OCI-LY1 (cell line): ENCODE measurements at regions not wholly inside any gene's neighbourhood (a gene's known extent, or its start where the extent isn't known, plus 50 kb on each side); places are given as distances from the start of the nearest gene placed in this dataset.

ENCODE experiments used
- H2AFZ ChIP-seq: fragments of 200-600 bp; sonication (generic), shearing (Covaris generic); 2 replicates; pipeline ENCODE4 v1.6.0; 2014; ENCODE audit warnings: antibody characterized with exemption, mild to moderate bottlenecking, low read length
- H3F3A ChIP-seq: fragments of 200-600 bp; sonication (generic), shearing (Covaris generic); 2 replicates; pipeline ENCODE4 v1.6.0; 2014; ENCODE audit warnings: mild to moderate bottlenecking, antibody characterized with exemption, low read length, moderate library complexity; ENCODE audit not compliant: insufficient read depth
- H3K27ac ChIP-seq: fragments of 200-600 bp; sonication (generic); 2 replicates; pipeline ENCODE4 v1.5.1; 2014; ENCODE audit warnings: low read length, mixed run types, mild to moderate bottlenecking, low read depth; ENCODE audit not compliant: poor library complexity, severe bottlenecking
- H3K27me3 ChIP-seq: fragments of 200-600 bp; sonication (generic); 2 replicates; pipeline ENCODE4 v1.6.0; 2014; ENCODE audit warnings: antibody characterized with exemption, mild to moderate bottlenecking, low read length, moderate library complexity; ENCODE audit not compliant: insufficient read depth
- H3K36me3 ChIP-seq: fragments of 200-600 bp; sonication (generic); 2 replicates; pipeline ENCODE4 v1.6.1; 2014; ENCODE audit warnings: mild to moderate bottlenecking, antibody characterized with exemption, low read length, moderate library complexity, mixed read lengths; ENCODE audit not compliant: insufficient read depth
- H3K4me1 ChIP-seq: fragments of 200-600 bp; sonication (generic); 2 replicates; pipeline ENCODE4 v1.5.1; 2014; ENCODE audit warnings: mild to moderate bottlenecking, low read length, moderate library complexity; ENCODE audit not compliant: insufficient read depth, severe bottlenecking
- H3K4me2 ChIP-seq: fragments of 200-600 bp; sonication (generic), shearing (Covaris generic); 2 replicates; pipeline ENCODE4 v1.6.1; 2014; ENCODE audit warnings: low read length
- H3K4me3 ChIP-seq: fragments of 200-600 bp; sonication (generic); 2 replicates; pipeline ENCODE4 v1.5.1; 2014; ENCODE audit warnings: low read length, low read depth, mild to moderate bottlenecking, mixed read lengths; ENCODE audit not compliant: poor library complexity, severe bottlenecking
- H3K79me2 ChIP-seq: fragments of 200-600 bp; shearing (Covaris generic); 2 replicates; pipeline ENCODE4 v1.6.1; 2016; ENCODE audit warnings: mixed run types, low read length, mixed read lengths; ENCODE audit not compliant: insufficient read depth
- H3K9ac ChIP-seq: fragments of 200-600 bp; sonication (generic), shearing (Covaris generic); 2 replicates; pipeline ENCODE4 v1.6.1; 2014; ENCODE audit warnings: mild to moderate bottlenecking, low read length, mixed read lengths
- H3K9me2 ChIP-seq: fragments of 200-600 bp; sonication (generic), shearing (Covaris generic); 2 replicates; pipeline ENCODE4 v1.6.1; 2014; ENCODE audit warnings: low read depth, mild to moderate bottlenecking, low read length, mixed read lengths
- H3K9me3 ChIP-seq: fragments of 200-600 bp; shearing (Covaris generic); 2 replicates; pipeline ENCODE4 v1.6.1; 2014; ENCODE audit warnings: low read length, mixed read lengths
- H4K20me1 ChIP-seq: fragments of 200-600 bp; sonication (generic), shearing (Covaris generic); 2 replicates; pipeline ENCODE4 v1.6.0; 2016; ENCODE audit warnings: mild to moderate bottlenecking, low read length; ENCODE audit not compliant: insufficient read depth
- EZH2 ChIP-seq: fragments of 200-600 bp; sonication (generic), shearing (Covaris generic); IDR thresholded peaks from 2 replicates; pipeline ENCODE4 v1.8.0; 2017; ENCODE audit warnings: borderline replicate concordance, mixed run types, mild to moderate bottlenecking, antibody characterized with exemption, low read length, moderate library complexity, mixed read lengths
- TF ChIP-seq, protein P1 (sequence below): fragments of 200-600 bp; sonication (generic), shearing (Covaris generic); IDR thresholded peaks from 2 replicates; pipeline ENCODE4 v1.5.1; 2017; ENCODE audit warnings: mild to moderate bottlenecking, antibody characterized with exemption, low read length, moderate library complexity, mixed read lengths

DNA sequence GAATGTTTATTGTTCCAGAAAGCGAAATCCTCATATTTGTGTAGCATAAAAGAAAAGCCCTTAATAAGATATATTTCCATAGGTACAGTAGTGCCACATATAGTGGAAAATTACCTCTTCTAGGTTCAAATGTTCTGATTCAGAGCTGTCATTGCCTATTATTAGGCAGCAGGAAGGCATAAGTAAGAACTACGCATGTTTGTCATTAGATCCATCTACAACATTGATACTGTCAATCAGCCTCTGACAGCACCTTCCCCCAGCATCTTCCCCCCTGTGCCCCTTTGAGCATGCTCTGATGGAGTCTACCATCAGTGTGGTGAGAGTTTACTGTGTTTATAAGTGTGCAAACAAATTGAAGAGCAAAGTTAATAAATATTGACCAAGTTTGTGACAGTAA is 816.1 kb downstream of the TLE4 start:
- Histone ChIP-seq H3K4me3 (no peak overlapping the region), H3K4me1 (no peaks in the 10 kb centered on the region), H3F3A (no peaks in the 10 kb centered on the region), H3K4me2 (no peak overlapping the region), H3K9me3 (no peaks in the 10 kb centered on the region), H3K36me3 (no peaks in the 10 kb centered on the region), H4K20me1 (no peaks in the 10 kb centered on the region), H3K79me2 (no peaks in the 10 kb centered on the region), H3K9ac (no peak overlapping the region), H3K27ac (no peak overlapping the region), H2AFZ (no peak overlapping the region), H3K9me2 (no peaks in the 10 kb centered on the region), H3K27me3 (no peaks in the 10 kb centered on the region)
- TF ChIP-seq, protein P1, sequence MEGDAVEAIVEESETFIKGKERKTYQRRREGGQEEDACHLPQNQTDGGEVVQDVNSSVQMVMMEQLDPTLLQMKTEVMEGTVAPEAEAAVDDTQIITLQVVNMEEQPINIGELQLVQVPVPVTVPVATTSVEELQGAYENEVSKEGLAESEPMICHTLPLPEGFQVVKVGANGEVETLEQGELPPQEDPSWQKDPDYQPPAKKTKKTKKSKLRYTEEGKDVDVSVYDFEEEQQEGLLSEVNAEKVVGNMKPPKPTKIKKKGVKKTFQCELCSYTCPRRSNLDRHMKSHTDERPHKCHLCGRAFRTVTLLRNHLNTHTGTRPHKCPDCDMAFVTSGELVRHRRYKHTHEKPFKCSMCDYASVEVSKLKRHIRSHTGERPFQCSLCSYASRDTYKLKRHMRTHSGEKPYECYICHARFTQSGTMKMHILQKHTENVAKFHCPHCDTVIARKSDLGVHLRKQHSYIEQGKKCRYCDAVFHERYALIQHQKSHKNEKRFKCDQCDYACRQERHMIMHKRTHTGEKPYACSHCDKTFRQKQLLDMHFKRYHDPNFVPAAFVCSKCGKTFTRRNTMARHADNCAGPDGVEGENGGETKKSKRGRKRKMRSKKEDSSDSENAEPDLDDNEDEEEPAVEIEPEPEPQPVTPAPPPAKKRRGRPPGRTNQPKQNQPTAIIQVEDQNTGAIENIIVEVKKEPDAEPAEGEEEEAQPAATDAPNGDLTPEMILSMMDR = no peak
- TF ChIP-seq EZH2 = no peak

DNA sequence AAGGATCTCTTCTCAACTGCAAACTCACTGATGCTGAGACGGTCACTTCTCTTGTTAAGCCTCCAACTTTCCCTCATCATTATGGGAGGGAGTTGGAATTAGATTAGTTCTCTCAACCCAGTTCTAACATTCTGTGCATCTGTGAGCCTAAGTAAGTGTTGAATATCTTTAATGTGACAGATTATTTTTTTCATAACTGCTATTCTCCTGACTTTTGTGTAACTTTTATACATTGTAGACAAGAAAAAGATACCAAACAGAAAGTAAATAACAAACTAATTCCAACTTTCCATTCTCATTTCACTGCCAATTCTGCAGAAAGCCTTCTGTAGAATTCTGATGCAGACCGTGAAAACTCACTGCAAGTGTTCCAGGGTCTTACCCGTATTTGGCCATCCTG is 813.5 kb downstream of the TLE4 start:
- no peaks in the 10 kb centered on the region for H3K9me2 ChIP-seq
- no peak overlapping the region for H3K27ac ChIP-seq
- H3K4me3 ChIP-seq = no peak overlapping the region
- H3K4me2 ChIP-seq = no peak overlapping the region
- no peaks in the 10 kb centered on the region for H3K79me2 ChIP-seq
- no peak overlapping the region for H3K9ac ChIP-seq
- H3F3A ChIP-seq = no peaks in the 10 kb centered on the region
- H3K9me3 ChIP-seq = no peaks in the 10 kb centered on the region
- no peak overlapping the region for H2AFZ ChIP-seq
- H3K36me3 ChIP-seq = no peaks in the 10 kb centered on the region
- no peaks in the 10 kb centered on the region for H3K4me1 ChIP-seq
- TF ChIP-seq EZH2 = no peak
- TF ChIP-seq, protein P1 = no peak
- H4K20me1 ChIP-seq = no peaks in the 10 kb centered on the region
- no peaks in the 10 kb centered on the region for H3K27me3 ChIP-seq

DNA sequence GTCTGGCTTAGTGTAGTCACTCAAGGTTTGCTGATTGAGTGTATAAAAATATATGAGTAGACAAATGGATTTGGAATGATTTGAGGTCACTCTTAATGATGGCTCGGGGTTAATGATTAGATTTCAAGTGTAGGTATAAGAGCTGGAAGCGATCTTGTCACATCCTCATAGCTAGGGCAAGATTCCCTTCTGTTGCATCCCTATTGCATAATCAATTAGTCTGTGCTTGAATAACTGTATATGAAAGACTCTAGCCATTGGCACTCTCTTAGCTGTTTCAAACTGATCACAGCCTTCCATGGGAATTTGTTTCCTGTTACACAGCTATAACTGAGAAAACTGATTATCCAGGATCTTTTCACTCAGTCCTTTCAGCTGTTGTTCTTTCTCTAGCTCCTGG is 811.6 kb downstream of the TLE4 start:
- Histone ChIP-seq H3K4me1 (no peaks in the 10 kb centered on the region), H3K9me2 (no peaks in the 10 kb centered on the region), H3K27ac (no peak overlapping the region), H3K9ac (no peak overlapping the region), H3K27me3 (no peaks in the 10 kb centered on the region), H3K4me3 (no peak overlapping the region), H4K20me1 (no peaks in the 10 kb centered on the region), H3F3A (no peaks in the 10 kb centered on the region), H3K4me2 (no peak overlapping the region), H2AFZ (no peak overlapping the region), H3K9me3 (no peaks in the 10 kb centered on the region), H3K79me2 (no peaks in the 10 kb centered on the region), H3K36me3 (no peaks in the 10 kb centered on the region)
- TF ChIP-seq EZH2 = no peak
- TF ChIP-seq, protein P1 = no peak
